ENCODE measurements at regions not wholly inside any gene's neighbourhood (a gene's known extent, or its start where the extent isn't known, plus 50 kb on each side); places are given as distances from the start of the nearest gene placed in this dataset.

DNA sequence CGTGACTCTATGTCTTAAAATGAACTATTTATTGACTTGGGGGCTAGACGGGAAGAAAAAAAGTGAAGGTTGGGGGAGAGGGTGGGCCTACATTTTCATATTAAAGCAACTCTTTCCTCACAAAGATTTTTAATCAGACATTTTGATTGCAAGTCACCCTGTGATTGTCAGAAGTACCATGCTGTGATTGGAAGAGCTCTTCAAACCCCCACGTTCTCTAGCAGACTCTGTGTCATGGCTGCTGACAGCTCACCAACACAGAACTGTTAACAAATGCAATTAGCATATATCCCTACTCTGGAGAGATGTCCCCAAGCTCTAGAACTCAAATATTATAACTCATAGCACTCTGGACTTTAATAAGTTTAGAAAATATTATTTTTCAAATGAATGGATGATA is 428.4 kb upstream of the DCC start:
- H3K4me3 Mint-ChIP-seq = no peak overlapping the region
- H3K27me3 Mint-ChIP-seq (ENCODE audit: insufficient read depth) = no peaks in the 10 kb centered on the region
- no peak for DNase-seq (ENCODE audit: low spot score)
- no peaks in the 10 kb centered on the region for H3K4me1 Mint-ChIP-seq (ENCODE audit: low read depth)
- H3K9me3 Mint-ChIP-seq = peaks cover 3% of the 10 kb centered on the region
- intact Hi-C loops (cut with micrococcal nuclease) = no loop called here
- H3K27ac Mint-ChIP-seq = no peak overlapping the region
- H3K36me3 Mint-ChIP-seq (ENCODE audit: low read depth) = no peaks in the 10 kb centered on the region

DNA sequence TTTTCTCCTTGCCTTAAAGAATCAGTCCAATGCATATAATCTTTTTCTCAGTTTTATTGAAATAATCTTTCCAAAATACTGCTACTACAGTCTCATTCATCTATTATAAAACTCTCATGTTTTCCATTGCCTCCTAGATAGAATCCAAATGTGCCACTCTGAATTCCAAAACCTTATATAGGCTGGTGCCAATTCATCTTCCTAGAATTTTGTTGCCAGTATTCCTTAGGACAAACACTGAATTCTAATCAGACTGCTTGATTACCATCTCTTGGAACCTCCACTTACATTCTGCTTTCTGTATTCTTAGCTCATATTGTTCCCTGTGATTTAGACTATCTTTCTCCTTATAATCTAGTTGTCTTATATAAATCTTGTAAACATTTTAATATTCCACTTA is 427.6 kb upstream of the DCC start:
- intact Hi-C loops (cut with micrococcal nuclease) = no loop called here
- H3K4me3 Mint-ChIP-seq = no peak overlapping the region

DNA sequence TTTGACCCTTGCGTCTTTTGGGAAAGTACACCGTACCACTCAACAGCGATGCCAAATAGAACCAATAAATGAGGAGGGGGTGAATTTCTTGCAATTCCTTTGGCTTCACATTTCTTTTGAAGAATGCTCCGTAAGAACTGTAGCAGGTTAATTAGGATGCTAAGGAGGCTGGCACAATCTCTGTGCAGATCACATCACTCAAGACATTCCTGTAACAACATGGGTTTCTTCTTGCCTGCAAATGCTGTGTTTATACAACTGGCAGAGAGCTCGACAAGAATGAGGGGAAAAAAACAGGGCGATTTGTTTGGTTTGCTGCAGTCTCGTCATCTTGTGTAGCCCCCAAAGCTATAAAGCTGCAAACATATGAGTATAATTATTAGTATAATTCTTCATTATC is 424.8 kb upstream of the DCC start:
- no peak for DNase-seq (ENCODE audit: low spot score)
- H3K36me3 Mint-ChIP-seq (ENCODE audit: low read depth) = no peaks in the 10 kb centered on the region
- intact Hi-C loops (cut with micrococcal nuclease) = no loop called here
- H3K4me1 Mint-ChIP-seq (ENCODE audit: low read depth) = no peaks in the 10 kb centered on the region
- no peaks in the 10 kb centered on the region for H3K9me3 Mint-ChIP-seq
- H3K27ac Mint-ChIP-seq = no peak overlapping the region
- H3K27me3 Mint-ChIP-seq (ENCODE audit: insufficient read depth) = no peaks in the 10 kb centered on the region
- no peak overlapping the region for H3K4me3 Mint-ChIP-seq

More for the DNA sequence above, 427.6 kb upstream of the DCC start:
- H3K36me3 Mint-ChIP-seq (ENCODE audit: low read depth) = no peaks in the 10 kb centered on the region
- H3K27ac Mint-ChIP-seq = no peak overlapping the region
- H3K9me3 Mint-ChIP-seq = peaks cover 3% of the 10 kb centered on the region
- H3K4me1 Mint-ChIP-seq (ENCODE audit: low read depth) = no peaks in the 10 kb centered on the region
- no peak for DNase-seq (ENCODE audit: low spot score)
- no peaks in the 10 kb centered on the region for H3K27me3 Mint-ChIP-seq (ENCODE audit: insufficient read depth)

DNA sequence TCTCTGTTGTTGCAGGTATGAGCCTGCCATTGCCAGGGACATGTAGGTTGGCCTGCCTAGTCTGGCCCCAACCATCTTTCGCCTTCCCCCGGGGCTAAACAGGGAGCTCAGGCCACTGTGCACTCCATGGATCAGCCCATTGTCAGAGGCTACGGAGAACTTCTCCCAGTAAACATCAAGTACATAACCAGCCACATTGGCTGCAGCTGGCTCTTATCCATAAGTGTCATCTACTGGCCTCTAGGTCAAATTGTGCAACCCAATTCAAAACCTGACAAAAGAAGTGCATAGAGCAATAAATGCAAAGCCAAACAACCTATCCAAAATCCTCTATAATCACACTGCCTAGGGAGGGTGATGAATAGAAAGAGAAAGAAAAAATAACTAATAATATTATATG is 418.1 kb upstream of the DCC start:
- H3K4me1 Mint-ChIP-seq (ENCODE audit: low read depth) = no peaks in the 10 kb centered on the region
- no peaks in the 10 kb centered on the region for H3K36me3 Mint-ChIP-seq (ENCODE audit: low read depth)
- no peaks in the 10 kb centered on the region for H3K9me3 Mint-ChIP-seq
- no peak overlapping the region for H3K27ac Mint-ChIP-seq
- H3K27me3 Mint-ChIP-seq (ENCODE audit: insufficient read depth) = no peaks in the 10 kb centered on the region
- no peak overlapping the region for H3K4me3 Mint-ChIP-seq
- intact Hi-C loops (cut with micrococcal nuclease) = no loop called here
- DNase-seq (ENCODE audit: low spot score) = no peak

DNA sequence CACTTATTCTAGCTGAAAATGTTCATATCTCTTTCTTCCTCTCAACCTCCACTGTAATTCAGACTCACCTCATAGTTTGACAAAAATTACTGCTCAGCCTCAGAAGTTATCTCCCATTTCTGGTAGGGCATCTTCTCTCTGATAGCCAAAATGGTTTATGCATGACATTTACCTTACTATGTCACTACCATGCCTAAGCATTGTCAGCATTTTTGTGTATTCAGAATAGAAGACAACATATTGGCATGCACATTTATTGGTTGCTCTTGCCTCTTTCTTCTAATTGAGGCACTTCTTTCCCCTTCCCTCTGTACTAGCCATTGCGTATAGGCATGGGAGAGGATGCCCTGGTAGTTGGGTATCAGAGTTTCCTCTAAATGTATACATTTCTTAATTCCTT is 406.1 kb upstream of the DCC start:
- Mint-ChIP-seq H3K27ac (no peak overlapping the region), H3K4me1 (ENCODE audit: low read depth) (no peaks in the 10 kb centered on the region), H3K4me3 (no peak overlapping the region), H3K27me3 (ENCODE audit: insufficient read depth) (no peaks in the 10 kb centered on the region), H3K36me3 (ENCODE audit: low read depth) (no peaks in the 10 kb centered on the region), H3K9me3 (peaks cover 9% of the 10 kb centered on the region)
- intact Hi-C loops (cut with micrococcal nuclease) = no loop called here
- no peak for DNase-seq (ENCODE audit: low spot score)

DNA sequence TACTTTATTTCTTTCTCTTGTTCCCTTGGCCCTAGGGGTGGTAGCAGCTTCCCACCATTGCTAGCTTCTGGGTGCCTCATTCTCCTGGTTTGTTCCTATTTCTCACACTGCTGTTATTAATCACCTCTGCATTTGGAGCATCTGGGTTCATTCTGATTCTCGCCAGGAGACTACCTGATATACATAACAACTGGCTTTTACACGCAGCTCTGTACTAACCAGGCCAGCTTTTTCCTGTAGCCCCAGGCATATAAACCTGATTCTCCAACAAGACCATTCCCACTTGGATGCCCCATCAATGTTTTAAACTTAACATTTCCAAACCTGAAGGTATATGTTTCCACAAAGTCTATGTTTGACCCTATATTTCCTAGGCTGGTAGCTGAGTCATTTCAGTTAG is 403.9 kb upstream of the DCC start:
- Mint-ChIP-seq H3K27me3 (ENCODE audit: insufficient read depth) (no peaks in the 10 kb centered on the region), H3K4me1 (ENCODE audit: low read depth) (no peaks in the 10 kb centered on the region), H3K27ac (no peak overlapping the region), H3K36me3 (ENCODE audit: low read depth) (no peaks in the 10 kb centered on the region), H3K4me3 (no peak overlapping the region), H3K9me3 (peaks cover under 1% of the 10 kb centered on the region)
- no peak for DNase-seq (ENCODE audit: low spot score)
- intact Hi-C loops (cut with micrococcal nuclease) = no loop called here

DNA sequence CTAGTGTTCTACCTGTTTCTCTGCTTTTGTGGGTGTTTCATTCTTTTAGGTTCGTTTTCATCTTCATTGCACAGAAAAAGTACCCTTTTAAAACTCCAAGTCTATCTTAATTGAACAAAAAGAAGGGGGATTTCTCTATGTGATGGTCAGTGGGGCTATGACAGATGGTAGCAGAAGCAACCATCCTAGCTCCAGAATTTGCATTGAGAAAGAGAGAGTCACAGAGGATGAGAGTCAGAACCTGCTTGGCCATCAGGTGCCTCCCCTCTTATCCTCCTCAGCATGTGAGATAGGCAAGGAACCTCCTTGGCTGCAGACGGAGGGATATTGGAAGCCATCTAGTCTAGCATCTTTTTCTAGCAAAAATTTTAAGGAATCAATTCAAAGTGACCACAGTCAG is 398.0 kb upstream of the DCC start:
- Mint-ChIP-seq H3K27ac (no peak overlapping the region), H3K9me3 (no peaks in the 10 kb centered on the region), H3K36me3 (ENCODE audit: low read depth) (no peaks in the 10 kb centered on the region), H3K27me3 (ENCODE audit: insufficient read depth) (no peaks in the 10 kb centered on the region), H3K4me1 (ENCODE audit: low read depth) (no peaks in the 10 kb centered on the region), H3K4me3 (no peak overlapping the region)
- DNase-seq (ENCODE audit: low spot score) = no peak
- intact Hi-C loops (cut with micrococcal nuclease) = no loop called here

DNA sequence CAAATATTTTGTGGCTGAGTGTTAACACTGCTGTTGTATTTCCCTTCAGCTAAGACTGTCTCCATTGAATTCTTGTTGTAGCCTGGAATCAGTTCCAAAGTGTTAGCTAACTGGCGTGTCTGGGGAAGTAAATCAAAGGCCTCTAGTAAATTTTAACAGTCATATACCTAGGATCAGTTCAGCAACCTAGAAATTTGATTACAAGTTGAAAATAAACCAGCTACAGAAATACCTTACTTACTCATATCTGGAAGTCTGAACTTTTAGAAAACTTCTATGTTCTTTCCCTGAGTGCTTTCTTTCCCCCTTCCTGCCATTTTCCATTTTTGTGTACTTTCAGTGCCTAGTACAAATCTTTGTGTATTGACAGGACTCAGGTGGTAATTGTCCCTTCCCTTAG is 396.7 kb upstream of the DCC start:
- intact Hi-C loops (cut with micrococcal nuclease) = no loop called here
- Mint-ChIP-seq H3K4me1 (ENCODE audit: low read depth) (no peaks in the 10 kb centered on the region), H3K36me3 (ENCODE audit: low read depth) (no peaks in the 10 kb centered on the region), H3K27ac (no peak overlapping the region), H3K9me3 (no peaks in the 10 kb centered on the region), H3K4me3 (no peak overlapping the region), H3K27me3 (ENCODE audit: insufficient read depth) (no peaks in the 10 kb centered on the region)
- no peak for DNase-seq (ENCODE audit: low spot score)

DNA sequence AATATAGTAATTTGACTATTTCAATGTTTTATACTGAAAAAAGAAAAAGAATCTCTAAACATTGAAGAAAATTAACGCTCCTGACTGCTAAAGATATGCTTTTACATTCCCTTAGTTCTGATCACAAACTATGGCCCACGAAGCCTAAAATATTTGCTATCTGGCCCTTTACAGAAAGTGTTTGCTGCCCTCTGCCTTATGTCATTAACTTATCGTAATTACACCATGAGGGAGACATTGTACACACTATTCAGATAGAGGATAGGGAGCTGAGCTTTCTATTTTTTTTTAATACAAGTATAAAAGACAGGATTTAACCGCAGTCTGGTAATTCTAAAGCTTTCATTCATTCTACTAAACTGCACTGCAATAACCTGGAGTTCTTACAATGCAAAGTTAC is 393.1 kb upstream of the DCC start:
- no peak overlapping the region for H3K4me3 Mint-ChIP-seq
- H3K36me3 Mint-ChIP-seq (ENCODE audit: low read depth) = no peaks in the 10 kb centered on the region
- no peaks in the 10 kb centered on the region for H3K4me1 Mint-ChIP-seq (ENCODE audit: low read depth)
- no peak for DNase-seq (ENCODE audit: low spot score)
- no peaks in the 10 kb centered on the region for H3K27me3 Mint-ChIP-seq (ENCODE audit: insufficient read depth)
- intact Hi-C loops (cut with micrococcal nuclease) = no loop called here
- H3K27ac Mint-ChIP-seq = no peak overlapping the region
- no peaks in the 10 kb centered on the region for H3K9me3 Mint-ChIP-seq

DNA sequence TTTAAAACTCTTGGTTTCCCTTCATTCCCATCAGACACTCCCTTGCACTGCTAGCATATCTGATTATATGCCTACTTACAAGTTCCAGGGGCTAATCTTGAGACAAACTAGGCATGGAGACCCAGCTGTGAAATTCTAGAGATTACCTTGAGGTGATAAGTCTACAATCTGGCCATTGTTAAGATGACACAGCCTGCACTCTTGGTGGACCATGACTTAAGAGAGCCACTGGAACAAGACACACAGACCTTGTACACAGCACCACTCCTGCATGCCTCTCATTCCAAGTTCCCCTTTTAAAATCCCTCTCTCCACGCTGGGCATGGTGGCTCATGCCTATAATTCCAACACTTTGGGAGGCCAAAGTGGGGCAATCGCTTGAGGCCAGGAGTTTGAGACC is 387.2 kb upstream of the DCC start:
- Mint-ChIP-seq H3K4me3 (no peak overlapping the region), H3K27me3 (ENCODE audit: insufficient read depth) (no peaks in the 10 kb centered on the region), H3K9me3 (peaks cover 4% of the 10 kb centered on the region), H3K36me3 (ENCODE audit: low read depth) (no peaks in the 10 kb centered on the region), H3K4me1 (ENCODE audit: low read depth) (no peaks in the 10 kb centered on the region), H3K27ac (no peak overlapping the region)
- DNase-seq (ENCODE audit: low spot score) = no peak
- intact Hi-C loops (cut with micrococcal nuclease) = no loop called here

DNA sequence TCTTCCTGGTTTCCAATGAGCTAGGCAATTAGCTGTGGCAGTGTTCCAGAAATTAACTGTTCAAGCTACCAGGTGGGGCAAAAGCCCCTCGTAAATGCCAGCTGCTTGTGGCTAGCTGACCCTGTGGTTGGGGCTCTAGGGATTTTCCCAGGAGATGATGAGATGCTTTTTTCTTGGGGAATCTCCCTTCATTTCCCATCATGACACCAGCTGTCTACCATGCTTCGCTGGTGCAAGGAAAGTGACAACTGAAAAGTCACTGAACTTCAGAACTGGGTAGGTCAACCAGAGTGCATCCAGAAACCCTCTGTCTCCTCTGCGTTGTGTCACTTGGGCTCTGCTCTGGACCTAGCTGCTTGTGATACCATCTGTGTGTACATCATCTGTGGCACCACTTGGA is 386.5 kb upstream of the DCC start:
- Mint-ChIP-seq H3K27me3 (ENCODE audit: insufficient read depth) (no peaks in the 10 kb centered on the region), H3K27ac (no peak overlapping the region), H3K4me1 (ENCODE audit: low read depth) (no peaks in the 10 kb centered on the region), H3K4me3 (no peak overlapping the region), H3K36me3 (ENCODE audit: low read depth) (no peaks in the 10 kb centered on the region), H3K9me3 (peaks cover 4% of the 10 kb centered on the region)
- intact Hi-C loops (cut with micrococcal nuclease) = no loop called here
- no peak for DNase-seq (ENCODE audit: low spot score)

DNA sequence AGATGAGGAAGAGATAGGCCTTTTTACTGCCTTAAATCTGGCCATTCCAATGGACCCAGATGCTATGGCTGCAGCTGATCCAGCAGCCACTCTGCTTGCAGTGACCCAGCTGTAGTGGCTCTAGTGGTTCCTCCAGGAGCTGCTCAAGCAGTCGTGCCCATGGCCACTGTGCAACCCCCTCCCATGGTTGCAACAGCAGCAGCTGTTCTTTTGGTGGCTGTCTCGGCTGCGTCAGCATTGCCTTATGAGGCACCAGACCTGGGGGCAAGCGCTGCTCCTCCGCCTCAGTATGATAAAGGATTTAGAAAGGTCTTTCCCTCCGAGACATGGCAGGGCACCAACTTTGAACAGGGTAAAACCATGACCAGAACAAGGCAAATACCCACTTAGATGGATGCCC is 384.9 kb upstream of the DCC start:
- intact Hi-C loops (cut with micrococcal nuclease) = no loop called here
- Mint-ChIP-seq H3K9me3 (peaks cover 4% of the 10 kb centered on the region), H3K4me3 (no peak overlapping the region), H3K36me3 (ENCODE audit: low read depth) (no peaks in the 10 kb centered on the region), H3K4me1 (ENCODE audit: low read depth) (no peaks in the 10 kb centered on the region), H3K27ac (no peak overlapping the region), H3K27me3 (ENCODE audit: insufficient read depth) (no peaks in the 10 kb centered on the region)
- no peak for DNase-seq (ENCODE audit: low spot score)

DNA sequence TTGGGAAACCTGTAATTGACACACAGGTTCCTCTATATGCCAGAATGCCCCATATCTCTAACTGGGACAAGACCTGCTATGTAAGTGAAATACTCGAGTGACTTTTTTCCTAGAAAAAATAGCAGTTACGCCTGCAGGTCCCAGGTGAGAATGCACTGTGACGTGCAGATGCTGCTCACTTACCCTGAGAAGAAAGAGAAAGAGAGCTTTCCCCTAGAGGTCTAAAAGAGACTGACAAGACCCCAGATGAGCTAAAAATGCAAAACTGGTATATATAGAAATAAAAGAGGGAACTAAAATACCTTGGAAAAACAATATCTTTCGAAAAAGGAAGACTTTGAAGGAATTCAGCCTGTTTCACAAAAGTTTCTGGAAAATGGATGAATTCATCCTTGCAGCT is 383.0 kb upstream of the DCC start:
- Mint-ChIP-seq H3K9me3 (peaks cover 4% of the 10 kb centered on the region), H3K36me3 (ENCODE audit: low read depth) (no peaks in the 10 kb centered on the region), H3K27ac (no peak overlapping the region), H3K27me3 (ENCODE audit: insufficient read depth) (no peaks in the 10 kb centered on the region), H3K4me1 (ENCODE audit: low read depth) (no peaks in the 10 kb centered on the region), H3K4me3 (no peak overlapping the region)
- no peak for DNase-seq (ENCODE audit: low spot score)
- intact Hi-C loops (cut with micrococcal nuclease) = no loop called here

DNA sequence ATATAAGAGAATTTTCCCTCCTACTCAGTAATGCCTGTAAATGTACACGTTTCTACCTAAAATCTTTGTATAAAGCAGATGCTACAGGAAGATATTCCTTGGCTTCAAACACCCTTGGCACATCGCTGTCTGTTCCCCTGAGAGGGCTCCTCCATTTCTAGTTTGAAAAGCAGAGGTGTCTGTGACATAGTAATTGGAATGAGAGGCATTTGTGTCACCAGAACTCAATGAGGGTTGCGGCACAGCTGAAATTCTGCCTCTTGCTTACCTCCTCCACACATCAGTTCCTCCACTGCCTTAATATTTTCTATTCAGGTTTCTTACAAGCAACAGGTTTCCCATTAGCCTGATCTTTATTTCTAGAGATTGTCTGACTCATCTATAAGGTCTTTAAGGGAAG is 359.9 kb upstream of the DCC start:
- H3K4me1 Mint-ChIP-seq (ENCODE audit: low read depth) = no peaks in the 10 kb centered on the region
- no peak overlapping the region for H3K4me3 Mint-ChIP-seq
- intact Hi-C loops (cut with micrococcal nuclease) = no loop called here

More for the DNA sequence above, 359.9 kb upstream of the DCC start:
- Mint-ChIP-seq H3K27me3 (ENCODE audit: insufficient read depth) (no peaks in the 10 kb centered on the region), H3K36me3 (ENCODE audit: low read depth) (no peaks in the 10 kb centered on the region), H3K27ac (no peak overlapping the region), H3K9me3 (peaks cover 3% of the 10 kb centered on the region)
- DNase-seq (ENCODE audit: low spot score) = no peak
